Panc1 (cell line): ENCODE measurements at regions not wholly inside any gene's neighbourhood (a gene's known extent, or its start where the extent isn't known, plus 50 kb on each side); places are given as distances from the start of the nearest gene placed in this dataset.

Source experiments
- CTCF ChIP-seq: fragments of 450-650 bp; IDR thresholded peaks from 2 replicates; pipeline ENCODE4 v1.5.1; 2017; ENCODE audit warnings: mild to moderate bottlenecking
- REST ChIP-seq, 2 experiments: IDR thresholded peaks; 2 replicates each; pipeline ENCODE4 v1.6.1; 2011 to 2012; ENCODE audit warnings: low read depth in 2 of 2, control low read depth in 1 of 2, low read length in 1 of 2, mild to moderate bottlenecking in 1 of 2, moderate library complexity in 1 of 2; ENCODE audit not compliant: insufficient read depth in 1 of 2

GRCh38 chr7:32314761-32315160 lies 175.4 kb downstream of the LSM5 start:
- no peak for TF ChIP-seq CTCF
- TF ChIP-seq REST (IDR thresholded peaks at IDR 0.05; ENCODE audit: insufficient read depth in 1 of 2, low read depth in 2 of 2, low read length in 1 of 2) = no peak
